ENCODE measurements at regions not wholly inside any gene's neighbourhood (a gene's known extent, or its start where the extent isn't known, plus 50 kb on each side); places are given as distances from the start of the nearest gene placed in this dataset.

- Histone ChIP-seq H4K20me1 (ENCODE audit: control insufficient read depth, insufficient read depth, low read depth, low read length) (no peaks in the 10 kb centered on the region), H3K27me3 (ENCODE audit: control insufficient read depth, low read length) (no peaks in the 10 kb centered on the region), H3K4me3 (ENCODE audit: low read length) (no peak overlapping the region), H3K9me3 (ENCODE audit: control insufficient read depth, insufficient read depth, low read length) (no peaks in the 10 kb centered on the region), H3K4me2 (ENCODE audit: low read length) (no peak overlapping the region), H3K27ac (ENCODE audit: low read depth, low read length) (no peak overlapping the region), H3K36me3 (ENCODE audit: control insufficient read depth, low read length) (no peaks in the 10 kb centered on the region), H3F3A (ENCODE audit: control insufficient read depth, insufficient read depth) (no peaks in the 10 kb centered on the region), H3K4me1 (ENCODE audit: control insufficient read depth, low read length) (no peaks in the 10 kb centered on the region), H3K9me2 (replicated peaks; ENCODE audit: control insufficient read depth, low read length) (no peaks in the 10 kb centered on the region), H3K79me2 (ENCODE audit: control insufficient read depth, low read length) (no peaks in the 10 kb centered on the region)
- TF ChIP-seq CTCF (IDR thresholded peaks at IDR 0.05; ENCODE audit: low read depth, low read length, poor library complexity, severe bottlenecking) = no peak
- no peak for TF ChIP-seq EZH2phosphoT487 (IDR thresholded peaks at IDR 0.05; ENCODE audit: borderline replicate concordance, low read length)
Measured at GRCh38 chr10:4243651-4244050, 458.6 kb upstream of the KLF6 start.

GRCh38 chr10:4243169-4243568, 458.2 kb upstream of the KLF6 start:
- H3K9me2 ChIP-seq (replicated peaks; ENCODE audit: control insufficient read depth, low read length) = no peaks in the 10 kb centered on the region
- H3K79me2 ChIP-seq (ENCODE audit: control insufficient read depth, low read length) = no peaks in the 10 kb centered on the region
- no peak overlapping the region for H3K4me3 ChIP-seq (ENCODE audit: low read length)
- no peak overlapping the region for H3K4me2 ChIP-seq (ENCODE audit: low read length)
- H3K36me3 ChIP-seq (ENCODE audit: control insufficient read depth, low read length) = no peaks in the 10 kb centered on the region
- no peaks in the 10 kb centered on the region for H4K20me1 ChIP-seq (ENCODE audit: control insufficient read depth, insufficient read depth, low read depth, low read length)
- H3K27ac ChIP-seq (ENCODE audit: low read depth, low read length) = no peak overlapping the region
- no peaks in the 10 kb centered on the region for H3K9me3 ChIP-seq (ENCODE audit: control insufficient read depth, insufficient read depth, low read length)
- no peaks in the 10 kb centered on the region for H3K4me1 ChIP-seq (ENCODE audit: control insufficient read depth, low read length)
- H3K27me3 ChIP-seq (ENCODE audit: control insufficient read depth, low read length) = no peaks in the 10 kb centered on the region
- TF ChIP-seq EZH2phosphoT487 (IDR thresholded peaks at IDR 0.05; ENCODE audit: borderline replicate concordance, low read length) (no peak), CTCF (IDR thresholded peaks at IDR 0.05; ENCODE audit: low read depth, low read length, poor library complexity, severe bottlenecking) (no peak)
- H3F3A ChIP-seq (ENCODE audit: control insufficient read depth, insufficient read depth) = no peaks in the 10 kb centered on the region

- no peaks in the 10 kb centered on the region for H3K27me3 ChIP-seq (ENCODE audit: control insufficient read depth, low read length)
- no peaks in the 10 kb centered on the region for H3K4me1 ChIP-seq (ENCODE audit: control insufficient read depth, low read length)
- H3K27ac ChIP-seq (ENCODE audit: low read depth, low read length) = no peak overlapping the region
- no peaks in the 10 kb centered on the region for H3K9me2 ChIP-seq (replicated peaks; ENCODE audit: control insufficient read depth, low read length)
- H3F3A ChIP-seq (ENCODE audit: control insufficient read depth, insufficient read depth) = no peaks in the 10 kb centered on the region
- no peak for TF ChIP-seq EZH2phosphoT487 (IDR thresholded peaks at IDR 0.05; ENCODE audit: borderline replicate concordance, low read length)
- no peak for TF ChIP-seq CTCF (IDR thresholded peaks at IDR 0.05; ENCODE audit: low read depth, low read length, poor library complexity, severe bottlenecking)
- no peak overlapping the region for H3K4me2 ChIP-seq (ENCODE audit: low read length)
- H3K79me2 ChIP-seq (ENCODE audit: control insufficient read depth, low read length) = no peaks in the 10 kb centered on the region
- H3K4me3 ChIP-seq (ENCODE audit: low read length) = no peak overlapping the region
- no peaks in the 10 kb centered on the region for H3K36me3 ChIP-seq (ENCODE audit: control insufficient read depth, low read length)
- no peaks in the 10 kb centered on the region for H4K20me1 ChIP-seq (ENCODE audit: control insufficient read depth, insufficient read depth, low read depth, low read length)
- H3K9me3 ChIP-seq (ENCODE audit: control insufficient read depth, insufficient read depth, low read length) = no peaks in the 10 kb centered on the region
Measured at GRCh38 chr10:4242561-4243035, 457.6 kb upstream of the KLF6 start.
